B cell (primary cell): ENCODE measurements at regions not wholly inside any gene's neighbourhood (a gene's known extent, or its start where the extent isn't known, plus 50 kb on each side); places are given as distances from the start of the nearest gene placed in this dataset.

ENCODE experiments used
- EZH2 ChIP-seq: IDR thresholded peaks from 2 replicates; pipeline ENCODE4 v1.6.1; 2012; ENCODE audit warnings: borderline replicate concordance, low read depth, mild to moderate bottlenecking, moderate library complexity, low read length; ENCODE audit not compliant: insufficient read depth, poor library complexity, severe bottlenecking
- TF ChIP-seq, protein P1 (sequence below): fragments of 200-600 bp; IDR thresholded peaks from one replicate; pipeline ENCODE4 v1.8.0; 2022; ENCODE audit warnings: antibody characterized with exemption, mild to moderate bottlenecking

DNA sequence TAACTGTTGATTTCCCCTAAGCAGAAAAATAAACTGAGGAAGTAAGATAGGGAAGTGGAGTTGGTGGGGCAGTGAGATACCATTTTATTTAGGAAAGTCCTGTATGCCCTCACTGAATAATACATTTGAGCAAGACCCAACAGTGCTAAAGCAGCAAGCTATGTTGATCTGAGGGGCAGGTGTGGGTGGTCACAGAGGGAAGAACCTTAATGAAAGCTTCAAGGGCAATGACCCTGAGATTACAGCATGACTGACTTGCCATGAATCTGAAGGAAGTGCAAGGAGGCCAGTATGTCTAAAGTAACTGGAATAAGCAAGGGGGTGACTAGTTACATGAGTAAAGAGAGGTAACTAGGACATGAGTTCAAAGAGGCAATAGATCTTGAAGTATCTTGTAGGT, 159.5 kb downstream of the CD47 start:
- TF ChIP-seq, protein P1, sequence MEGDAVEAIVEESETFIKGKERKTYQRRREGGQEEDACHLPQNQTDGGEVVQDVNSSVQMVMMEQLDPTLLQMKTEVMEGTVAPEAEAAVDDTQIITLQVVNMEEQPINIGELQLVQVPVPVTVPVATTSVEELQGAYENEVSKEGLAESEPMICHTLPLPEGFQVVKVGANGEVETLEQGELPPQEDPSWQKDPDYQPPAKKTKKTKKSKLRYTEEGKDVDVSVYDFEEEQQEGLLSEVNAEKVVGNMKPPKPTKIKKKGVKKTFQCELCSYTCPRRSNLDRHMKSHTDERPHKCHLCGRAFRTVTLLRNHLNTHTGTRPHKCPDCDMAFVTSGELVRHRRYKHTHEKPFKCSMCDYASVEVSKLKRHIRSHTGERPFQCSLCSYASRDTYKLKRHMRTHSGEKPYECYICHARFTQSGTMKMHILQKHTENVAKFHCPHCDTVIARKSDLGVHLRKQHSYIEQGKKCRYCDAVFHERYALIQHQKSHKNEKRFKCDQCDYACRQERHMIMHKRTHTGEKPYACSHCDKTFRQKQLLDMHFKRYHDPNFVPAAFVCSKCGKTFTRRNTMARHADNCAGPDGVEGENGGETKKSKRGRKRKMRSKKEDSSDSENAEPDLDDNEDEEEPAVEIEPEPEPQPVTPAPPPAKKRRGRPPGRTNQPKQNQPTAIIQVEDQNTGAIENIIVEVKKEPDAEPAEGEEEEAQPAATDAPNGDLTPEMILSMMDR, result no peak
- no peak for TF ChIP-seq EZH2
